ENCODE measurements at regions not wholly inside any gene's neighbourhood (a gene's known extent, or its start where the extent isn't known, plus 50 kb on each side); places are given as distances from the start of the nearest gene placed in this dataset.

DNA sequence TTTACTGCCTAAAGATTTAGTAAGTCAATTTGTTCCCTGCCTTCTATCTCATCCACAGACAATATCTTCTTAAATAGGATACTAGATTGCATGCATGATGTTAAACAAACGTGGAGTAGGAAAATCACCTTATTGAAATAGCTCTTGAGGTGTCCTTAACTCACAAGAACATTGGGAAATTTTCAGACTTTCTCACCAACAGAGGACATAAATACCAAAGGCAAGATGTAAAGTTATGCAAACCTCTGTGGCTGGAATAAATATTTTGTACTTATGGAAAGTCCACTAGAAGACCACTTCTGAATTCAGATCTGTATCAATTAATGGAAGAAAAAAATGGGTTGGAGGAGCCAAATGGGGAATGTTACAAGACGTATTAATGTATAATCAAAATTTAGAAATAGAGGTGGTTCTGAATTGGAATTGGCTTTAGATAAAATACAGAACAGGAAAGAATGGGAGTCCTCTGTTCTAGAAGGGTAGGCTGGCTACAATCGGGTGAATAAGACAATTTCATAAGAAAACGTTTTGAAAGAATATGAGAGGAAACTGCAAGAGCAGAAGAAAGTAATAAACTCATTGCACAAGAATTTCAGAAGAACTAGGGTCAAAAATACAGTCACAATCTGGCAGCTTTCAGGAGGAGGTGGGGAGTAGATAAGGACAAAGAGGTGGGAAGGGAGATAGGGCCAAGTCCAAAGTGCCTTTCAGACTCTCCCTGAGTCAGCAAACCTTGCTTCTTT is 69.3 kb upstream of the FN1 start:
- H3K36me3 ChIP-seq (ENCODE audit: control insufficient read depth, insufficient read depth, low read length) = no peaks in the 10 kb centered on the region
- H3K4me3 ChIP-seq (ENCODE audit: extremely low read depth, insufficient read depth, low read length, poor library complexity, severe bottlenecking) = no peak overlapping the region
- H3K27ac ChIP-seq (ENCODE audit: low read depth, low read length, severe bottlenecking) = no peak overlapping the region
- H3K9me3 ChIP-seq (ENCODE audit: control insufficient read depth, low read length) = no peaks in the 10 kb centered on the region
- H3K4me1 ChIP-seq (ENCODE audit: control insufficient read depth, insufficient read depth, low read length, poor library complexity, severe bottlenecking) = peaks cover 8% of the 10 kb centered on the region
- 75 to 100% methylated on average over 2 to 3 of the region's 4 CpGs for WGBS, 2 experiments (ENCODE audit: insufficient coverage in 2 of 2)

DNA sequence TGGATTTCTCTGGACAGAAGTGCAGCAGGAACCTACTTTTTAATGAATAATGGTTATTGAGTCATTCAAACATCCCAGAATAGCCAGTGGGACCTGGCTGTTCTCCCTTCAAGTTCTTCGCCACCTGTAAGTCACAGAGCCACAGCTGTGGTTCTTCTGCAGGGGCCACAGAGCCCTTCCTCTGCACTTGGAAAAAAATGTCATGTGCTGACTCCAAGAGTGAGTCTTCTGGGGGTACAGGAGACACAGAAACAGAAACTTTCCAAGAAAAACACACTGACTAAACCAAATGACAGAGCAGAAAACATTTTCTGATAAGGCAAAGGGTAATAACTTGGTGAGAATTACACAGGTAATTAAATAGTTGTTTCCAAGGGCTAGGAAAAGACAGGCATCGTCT is 68.7 kb upstream of the FN1 start:
- Histone ChIP-seq H3K9me3 (ENCODE audit: control insufficient read depth, low read length) (no peaks in the 10 kb centered on the region), H3K27ac (ENCODE audit: low read depth, low read length, severe bottlenecking) (no peak overlapping the region), H3K36me3 (ENCODE audit: control insufficient read depth, insufficient read depth, low read length) (no peaks in the 10 kb centered on the region), H3K4me3 (ENCODE audit: extremely low read depth, insufficient read depth, low read length, poor library complexity, severe bottlenecking) (no peak overlapping the region), H3K4me1 (ENCODE audit: control insufficient read depth, insufficient read depth, low read length, poor library complexity, severe bottlenecking) (peaks cover 8% of the 10 kb centered on the region)
- 91 to 100% methylated on average over 1 of the region's 2 CpGs for WGBS, 2 experiments (ENCODE audit: insufficient coverage in 2 of 2)

DNA sequence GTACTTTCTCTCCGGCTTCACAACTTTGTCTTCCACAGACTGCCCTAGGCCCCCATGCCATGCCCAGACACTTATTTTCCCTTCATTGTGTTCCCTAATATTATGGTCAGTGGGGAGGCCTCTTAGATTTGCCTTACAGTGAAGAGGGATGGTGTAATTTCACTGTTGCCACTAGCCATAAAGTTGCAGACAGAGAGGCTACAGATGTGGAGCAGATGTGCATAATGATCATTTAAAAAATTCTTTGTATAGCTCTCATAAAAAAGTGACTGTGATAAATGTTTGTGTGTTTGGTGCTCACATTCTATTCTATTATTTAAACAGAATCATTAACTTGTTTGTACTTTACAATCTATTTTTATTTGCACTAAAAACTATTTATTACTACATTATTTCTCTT is 67.5 kb upstream of the FN1 start:
- no peaks in the 10 kb centered on the region for H3K9me3 ChIP-seq (ENCODE audit: control insufficient read depth, low read length)
- H3K27ac ChIP-seq (ENCODE audit: low read depth, low read length, severe bottlenecking) = no peak overlapping the region
- peaks cover 8% of the 10 kb centered on the region for H3K4me1 ChIP-seq (ENCODE audit: control insufficient read depth, insufficient read depth, low read length, poor library complexity, severe bottlenecking)
- no peak overlapping the region for H3K4me3 ChIP-seq (ENCODE audit: extremely low read depth, insufficient read depth, low read length, poor library complexity, severe bottlenecking)
- H3K36me3 ChIP-seq (ENCODE audit: control insufficient read depth, insufficient read depth, low read length) = no peaks in the 10 kb centered on the region
- 100% methylated on average over 1 of the region's 1 CpG for WGBS, 2 experiments (ENCODE audit: insufficient coverage in 2 of 2)

DNA sequence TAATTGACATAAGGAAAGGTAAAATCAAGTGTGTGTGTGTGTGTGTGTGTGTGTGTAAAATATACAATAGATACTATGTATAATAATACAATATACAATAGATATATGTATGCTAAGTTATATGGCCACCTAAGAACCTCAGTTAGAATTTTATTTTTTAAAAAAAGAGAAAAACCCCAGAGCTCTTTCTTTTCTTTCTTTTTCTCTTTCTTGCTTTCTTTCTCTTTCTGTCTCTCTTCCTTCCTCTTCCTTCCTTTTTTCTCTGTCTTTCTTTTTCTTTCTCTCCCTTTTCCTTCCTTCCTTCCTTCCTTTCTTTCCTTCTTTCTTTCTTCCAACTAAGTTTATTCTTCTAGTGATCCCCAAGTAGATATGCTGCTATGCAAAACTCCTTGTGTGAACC is 64.6 kb upstream of the FN1 start:
- no peak overlapping the region for H3K4me3 ChIP-seq (ENCODE audit: extremely low read depth, insufficient read depth, low read length, poor library complexity, severe bottlenecking)
- peaks cover 4% of the 10 kb centered on the region for H3K4me1 ChIP-seq (ENCODE audit: control insufficient read depth, insufficient read depth, low read length, poor library complexity, severe bottlenecking)
- no peaks in the 10 kb centered on the region for H3K36me3 ChIP-seq (ENCODE audit: control insufficient read depth, insufficient read depth, low read length)
- no peaks in the 10 kb centered on the region for H3K9me3 ChIP-seq (ENCODE audit: control insufficient read depth, low read length)
- no peak overlapping the region for H3K27ac ChIP-seq (ENCODE audit: low read depth, low read length, severe bottlenecking)

DNA sequence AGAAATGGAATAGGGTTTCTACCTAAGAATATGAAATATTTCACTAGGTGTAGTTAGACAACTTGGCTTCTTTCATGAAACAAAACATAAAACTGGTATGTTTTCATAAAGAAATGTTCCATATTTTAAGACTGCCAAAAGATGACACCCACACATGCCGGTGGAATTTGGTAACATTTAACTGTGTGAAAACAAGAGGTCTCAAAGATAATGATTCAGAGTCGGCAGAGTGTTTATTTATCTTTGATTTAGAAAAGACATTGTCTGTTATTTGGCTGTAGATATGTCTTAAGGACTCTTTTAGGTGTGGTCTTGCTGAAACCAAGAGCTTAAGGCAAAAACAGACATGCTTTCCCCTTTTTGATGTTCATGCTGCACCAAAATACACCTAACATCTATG is 63.5 kb upstream of the FN1 start:
- Histone ChIP-seq H3K27ac (ENCODE audit: low read depth, low read length, severe bottlenecking) (no peak overlapping the region), H3K36me3 (ENCODE audit: control insufficient read depth, insufficient read depth, low read length) (no peaks in the 10 kb centered on the region), H3K4me3 (ENCODE audit: extremely low read depth, insufficient read depth, low read length, poor library complexity, severe bottlenecking) (no peak overlapping the region), H3K9me3 (ENCODE audit: control insufficient read depth, low read length) (no peaks in the 10 kb centered on the region), H3K4me1 (ENCODE audit: control insufficient read depth, insufficient read depth, low read length, poor library complexity, severe bottlenecking) (no peaks in the 10 kb centered on the region)
- WGBS, 2 experiments (ENCODE audit: insufficient coverage in 2 of 2) = 100% methylated on average over 1 to 2 of the region's 2 CpGs

DNA sequence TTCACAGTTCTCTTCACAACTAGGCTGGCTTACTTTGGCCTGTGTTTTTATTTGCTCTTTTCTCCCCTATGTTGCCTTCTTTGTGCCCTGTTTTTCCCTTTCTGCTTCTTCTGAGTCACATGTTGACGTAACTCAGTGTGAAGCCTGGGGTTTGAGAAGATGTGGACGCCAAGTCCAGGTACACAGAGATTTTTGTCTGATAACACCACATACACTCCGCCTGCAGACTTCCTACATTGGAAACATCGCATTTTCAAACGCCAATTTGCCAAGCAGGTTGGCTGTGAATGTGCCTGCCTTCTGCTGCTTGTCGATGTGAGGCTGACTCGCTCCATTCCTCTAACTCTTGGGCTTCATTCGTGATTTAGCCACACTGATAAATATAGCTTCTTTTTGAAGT is 62.6 kb upstream of the FN1 start:
- Histone ChIP-seq H3K9me3 (ENCODE audit: control insufficient read depth, low read length) (no peaks in the 10 kb centered on the region), H3K4me1 (ENCODE audit: control insufficient read depth, insufficient read depth, low read length, poor library complexity, severe bottlenecking) (no peaks in the 10 kb centered on the region), H3K4me3 (ENCODE audit: extremely low read depth, insufficient read depth, low read length, poor library complexity, severe bottlenecking) (no peak overlapping the region), H3K36me3 (ENCODE audit: control insufficient read depth, insufficient read depth, low read length) (no peaks in the 10 kb centered on the region), H3K27ac (ENCODE audit: low read depth, low read length, severe bottlenecking) (no peak overlapping the region)
- WGBS, 2 experiments (ENCODE audit: insufficient coverage in 2 of 2) = 84 to 86% methylated on average over 5 to 6 of the region's 8 CpGs

DNA sequence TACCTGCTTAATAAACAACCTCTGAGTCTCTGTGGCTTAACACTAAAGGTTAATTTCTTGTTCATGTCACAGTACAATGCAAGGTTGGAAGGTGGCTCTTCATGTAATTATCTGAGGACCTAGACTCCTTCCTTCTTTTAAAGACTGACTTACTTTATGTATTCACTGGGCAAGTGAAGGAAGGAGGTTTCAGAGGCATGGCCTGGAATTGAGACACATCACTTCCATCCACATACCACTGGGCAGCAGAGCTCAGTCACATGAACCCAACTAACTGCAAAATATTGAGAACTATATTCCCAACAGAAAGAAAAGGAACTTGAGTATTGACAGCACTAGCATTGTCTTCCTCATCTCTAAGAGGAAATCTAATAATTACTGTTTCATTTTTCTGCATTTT is 57.5 kb upstream of the FN1 start:
- Histone ChIP-seq H3K36me3 (ENCODE audit: control insufficient read depth, insufficient read depth, low read length) (no peaks in the 10 kb centered on the region), H3K4me3 (ENCODE audit: extremely low read depth, insufficient read depth, low read length, poor library complexity, severe bottlenecking) (no peak overlapping the region), H3K4me1 (ENCODE audit: control insufficient read depth, insufficient read depth, low read length, poor library complexity, severe bottlenecking) (no peaks in the 10 kb centered on the region), H3K9me3 (ENCODE audit: control insufficient read depth, low read length) (no peaks in the 10 kb centered on the region), H3K27ac (ENCODE audit: low read depth, low read length, severe bottlenecking) (no peak overlapping the region)

DNA sequence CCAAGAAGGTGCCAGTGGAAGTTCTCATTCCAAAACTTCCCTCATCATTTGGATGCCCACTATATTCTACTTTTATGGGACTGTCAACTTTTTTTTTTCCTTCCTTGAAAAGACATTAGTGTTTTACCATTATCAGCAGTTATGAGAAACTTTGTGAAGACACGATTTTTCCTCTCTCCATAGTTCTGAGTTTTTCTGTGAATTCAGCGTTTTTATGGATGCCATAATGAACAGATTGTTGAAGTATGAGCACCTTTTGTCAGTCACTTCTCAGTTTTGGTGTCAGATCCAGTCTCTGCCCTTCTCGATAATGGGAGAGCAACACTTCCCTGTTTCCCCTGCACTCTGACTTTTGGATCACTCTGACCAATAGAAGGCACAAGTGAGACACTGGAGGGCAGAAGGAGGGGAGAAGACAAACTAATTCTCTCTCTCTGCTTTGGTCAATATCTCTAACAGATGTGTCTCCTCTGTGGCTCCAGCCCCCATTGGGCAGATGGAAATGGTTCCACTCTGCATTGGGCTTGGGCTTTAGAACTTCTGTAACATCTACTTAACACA is 53.5 kb upstream of the FN1 start:
- H3K4me1 ChIP-seq (ENCODE audit: control insufficient read depth, insufficient read depth, low read length, poor library complexity, severe bottlenecking) = no peaks in the 10 kb centered on the region
- H3K9me3 ChIP-seq (ENCODE audit: control insufficient read depth, low read length) = no peaks in the 10 kb centered on the region
- H3K4me3 ChIP-seq (ENCODE audit: extremely low read depth, insufficient read depth, low read length, poor library complexity, severe bottlenecking) = no peak overlapping the region
- H3K36me3 ChIP-seq (ENCODE audit: control insufficient read depth, insufficient read depth, low read length) = no peaks in the 10 kb centered on the region
- WGBS, 2 experiments (ENCODE audit: insufficient coverage in 2 of 2) = no CpG with 5 or more reads among the region's 3 CpGs
- no peak overlapping the region for H3K27ac ChIP-seq (ENCODE audit: low read depth, low read length, severe bottlenecking)

DNA sequence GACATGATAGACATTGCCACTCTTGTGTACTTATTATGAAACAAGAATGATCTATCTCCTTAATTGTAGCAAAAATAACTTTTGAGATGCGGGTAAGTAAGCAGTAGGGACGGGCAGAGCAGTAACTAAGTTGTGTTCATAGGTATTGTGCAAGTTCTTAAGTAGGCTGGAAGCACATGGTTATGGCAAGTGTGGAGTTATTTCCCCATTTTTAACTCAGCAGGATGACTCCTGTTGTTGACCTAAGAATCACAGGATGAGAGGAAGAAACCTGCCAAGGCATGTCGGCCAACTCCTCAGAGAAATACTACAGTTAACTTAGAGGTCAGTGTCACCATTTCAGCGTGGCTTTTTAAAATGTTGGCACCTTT is 51.1 kb upstream of the FN1 start:
- no peak overlapping the region for H3K4me3 ChIP-seq (ENCODE audit: extremely low read depth, insufficient read depth, low read length, poor library complexity, severe bottlenecking)

DNA sequence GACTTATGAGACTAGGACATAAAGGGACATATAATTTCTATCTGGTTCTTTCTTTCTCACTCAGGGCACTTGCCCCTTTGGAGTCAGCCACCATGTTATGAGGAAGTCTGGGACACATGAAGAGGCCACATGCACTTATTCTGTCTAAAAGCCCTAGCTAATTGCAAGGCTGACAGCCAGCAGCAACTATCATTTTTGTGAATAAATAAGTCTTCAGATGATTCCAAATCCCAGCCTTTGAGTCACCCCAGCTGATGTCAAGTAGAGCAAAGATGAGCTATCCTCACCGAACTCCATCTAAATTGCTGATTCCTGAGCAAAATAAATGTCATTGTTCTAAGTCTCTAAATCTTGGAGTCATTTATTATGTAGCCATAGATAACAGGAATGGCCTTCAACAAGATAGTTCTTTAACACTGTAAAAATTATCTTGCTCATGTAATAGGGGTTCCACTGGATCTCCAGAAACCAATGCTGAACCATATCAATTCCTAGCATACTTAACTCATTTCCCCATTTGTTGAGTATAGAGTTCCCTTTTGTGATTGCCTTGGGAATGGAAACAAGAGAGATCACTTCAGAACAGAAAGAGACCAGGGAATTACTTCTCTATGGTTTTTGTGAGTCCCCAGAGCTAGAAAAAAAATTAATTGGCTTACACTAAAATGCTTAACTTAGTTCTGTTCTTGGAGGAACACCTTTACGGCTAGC is 50.6 kb upstream of the FN1 start:
- WGBS, 2 experiments (ENCODE audit: insufficient coverage in 2 of 2) = 89% methylated on average over 1 of the region's 2 CpGs; no CpG with 5 or more reads in 1 of the 2 experiments
- Histone ChIP-seq H3K27ac (ENCODE audit: low read depth, low read length, severe bottlenecking) (no peak overlapping the region), H3K9me3 (ENCODE audit: control insufficient read depth, low read length) (no peaks in the 10 kb centered on the region), H3K36me3 (ENCODE audit: control insufficient read depth, insufficient read depth, low read length) (no peaks in the 10 kb centered on the region), H3K4me1 (ENCODE audit: control insufficient read depth, insufficient read depth, low read length, poor library complexity, severe bottlenecking) (no peaks in the 10 kb centered on the region), H3K4me3 (ENCODE audit: extremely low read depth, insufficient read depth, low read length, poor library complexity, severe bottlenecking) (no peak overlapping the region)

More for the DNA sequence above, 51.1 kb upstream of the FN1 start:
- Histone ChIP-seq H3K27ac (ENCODE audit: low read depth, low read length, severe bottlenecking) (no peak overlapping the region), H3K9me3 (ENCODE audit: control insufficient read depth, low read length) (no peaks in the 10 kb centered on the region), H3K4me1 (ENCODE audit: control insufficient read depth, insufficient read depth, low read length, poor library complexity, severe bottlenecking) (no peaks in the 10 kb centered on the region), H3K36me3 (ENCODE audit: control insufficient read depth, insufficient read depth, low read length) (no peaks in the 10 kb centered on the region)
- WGBS, 2 experiments (ENCODE audit: insufficient coverage in 2 of 2) = 90 to 91% methylated on average over 3 of the region's 4 CpGs
